H9 (cell line): ENCODE measurements at regions not wholly inside any gene's neighbourhood (a gene's known extent, or its start where the extent isn't known, plus 50 kb on each side); places are given as distances from the start of the nearest gene placed in this dataset.

ENCODE experiments used
- DNase-seq: peaks from one replicate; pipeline ENCODE4 v3.0.0-alpha.2; 2017
- H2AFZ ChIP-seq: one replicate; pipeline ENCODE4 v1.6.1; 2013; ENCODE audit warnings: mild to moderate bottlenecking, low read length, control low read depth, moderate library complexity
- H2AK5ac ChIP-seq: 2 replicates; pipeline ENCODE4 v1.6.1; 2013; ENCODE audit warnings: low read length, control low read depth, mixed read lengths; ENCODE audit not compliant: insufficient read length
- H2BK120ac ChIP-seq: one replicate; pipeline ENCODE4 v1.6.1; 2013; ENCODE audit warnings: low read depth, mild to moderate bottlenecking, low read length, control low read depth, inconsistent platforms; ENCODE audit not compliant: poor library complexity, severe bottlenecking
- H2BK12ac ChIP-seq: 2 replicates; pipeline ENCODE4 v1.6.1; 2013; ENCODE audit warnings: low read length, control low read depth, mixed read lengths, low read depth; ENCODE audit not compliant: insufficient read length
- H2BK15ac ChIP-seq: 2 replicates; pipeline ENCODE4 v1.6.1; 2013; ENCODE audit warnings: low read depth, low read length, control low read depth
- H2BK20ac ChIP-seq: one replicate; pipeline ENCODE4 v1.6.1; 2013; ENCODE audit warnings: low read depth, mild to moderate bottlenecking, low read length, control low read depth, inconsistent platforms; ENCODE audit not compliant: poor library complexity, severe bottlenecking
- H2BK5ac ChIP-seq: 2 replicates; pipeline ENCODE4 v1.6.1; 2013; ENCODE audit warnings: low read length, control low read depth, mixed read lengths; ENCODE audit not compliant: insufficient read length
- H3K14ac ChIP-seq: 2 replicates; pipeline ENCODE4 v1.6.1; 2013; ENCODE audit warnings: low read length, control low read depth; ENCODE audit not compliant: insufficient read depth
- H3K18ac ChIP-seq: 2 replicates; pipeline ENCODE4 v1.6.1; 2013; ENCODE audit warnings: low read depth, mild to moderate bottlenecking, mixed read lengths, low read length, control low read depth; ENCODE audit not compliant: insufficient read length
- H3K23ac ChIP-seq: 2 replicates; pipeline ENCODE4 v1.6.1; 2013; ENCODE audit warnings: low read length, control low read depth, mixed read lengths, low read depth; ENCODE audit not compliant: insufficient read length
- H3K23me2 ChIP-seq: 2 replicates; pipeline ENCODE4 v1.6.1; 2013; ENCODE audit warnings: low read depth, mild to moderate bottlenecking, mixed read lengths, low read length, control low read depth; ENCODE audit not compliant: insufficient read length, poor library complexity, severe bottlenecking
- H3K27ac ChIP-seq: 2 replicates; pipeline ENCODE4 v1.5.1; 2013; ENCODE audit warnings: low read length, control low read depth, mixed read lengths, low read depth; ENCODE audit not compliant: insufficient read length
- H3K27me3 ChIP-seq: 2 replicates; pipeline ENCODE4 v1.6.1; 2013; ENCODE audit warnings: low read length, control low read depth, inconsistent platforms; ENCODE audit not compliant: insufficient read depth
- H3K4ac ChIP-seq: 2 replicates; pipeline ENCODE4 v1.6.1; 2013; ENCODE audit warnings: low read depth, mild to moderate bottlenecking, control low read depth, inconsistent platforms, low read length, moderate library complexity
- H3K4me1 ChIP-seq: 2 replicates; pipeline ENCODE4 v1.6.1; 2013; ENCODE audit warnings: low read length, control low read depth, inconsistent platforms; ENCODE audit not compliant: insufficient read depth
- H3K4me2 ChIP-seq: 2 replicates; pipeline ENCODE4 v1.6.1; 2013; ENCODE audit warnings: low read length, control low read depth, mixed read lengths; ENCODE audit not compliant: insufficient read length, insufficient read depth
- H3K56ac ChIP-seq: 2 replicates; pipeline ENCODE4 v1.6.1; 2013; ENCODE audit warnings: low read depth, mild to moderate bottlenecking, mixed read lengths, low read length, control low read depth; ENCODE audit not compliant: insufficient read length
- H3K79me1 ChIP-seq: 2 replicates; pipeline ENCODE4 v1.6.1; 2013; ENCODE audit warnings: low read depth, mild to moderate bottlenecking, moderate library complexity, low read length, control low read depth, inconsistent platforms; ENCODE audit not compliant: insufficient read depth, poor library complexity, severe bottlenecking
- H3K79me2 ChIP-seq: 2 replicates; pipeline ENCODE4 v1.6.1; 2013; ENCODE audit warnings: low read length, control low read depth, inconsistent platforms; ENCODE audit not compliant: insufficient read depth
- H3K9ac ChIP-seq: 2 replicates; pipeline ENCODE4 v1.6.1; 2013; ENCODE audit warnings: low read length, control low read depth, mixed read lengths; ENCODE audit not compliant: insufficient read length; ENCODE audit errors: extremely low read depth
- H3K9me3 ChIP-seq: one replicate; pipeline ENCODE4 v1.6.1; 2013; ENCODE audit warnings: low read depth, low read length, inconsistent platforms; ENCODE audit not compliant: control insufficient read depth
- H3T11ph ChIP-seq: one replicate; pipeline ENCODE4 v1.6.1; 2013; ENCODE audit warnings: mild to moderate bottlenecking, low read length, control low read depth, inconsistent platforms
- H4K20me1 ChIP-seq: one replicate; pipeline ENCODE4 v1.6.1; 2013; ENCODE audit not compliant: control insufficient read depth, insufficient read length, insufficient read depth
- H4K5ac ChIP-seq: 2 replicates; pipeline ENCODE4 v1.6.1; 2013; ENCODE audit warnings: low read depth, mild to moderate bottlenecking, mixed read lengths, low read length, control low read depth; ENCODE audit not compliant: insufficient read length
- H4K8ac ChIP-seq: replicated peaks from 2 replicates; pipeline ENCODE4 v1.6.1; 2013; ENCODE audit warnings: low read length, control low read depth, mixed read lengths, low read depth; ENCODE audit not compliant: insufficient read length
- H4K91ac ChIP-seq: 2 replicates; pipeline ENCODE4 v1.6.1; 2013; ENCODE audit warnings: low read depth, mild to moderate bottlenecking, moderate library complexity, mixed read lengths, low read length, control low read depth; ENCODE audit not compliant: insufficient read length
- H3K27ac Mint-ChIP-seq, 3 experiments: 2 replicates in 2 of 3; 3 replicates in 1 of 3; pipeline ENCODE4 v1.8.0; 2020 to 2021; ENCODE audit warnings: mixed read lengths in 3 of 3, mild to moderate bottlenecking in 1 of 3, moderate library complexity in 1 of 3
- H3K27me3 Mint-ChIP-seq: 2 replicates; pipeline ENCODE4 v1.8.0; 2021; ENCODE audit warnings: low read depth, mild to moderate bottlenecking, moderate library complexity, mixed read lengths
- H3K36me3 Mint-ChIP-seq, 3 experiments: 2 replicates in 2 of 3; 3 replicates in 1 of 3; pipeline ENCODE4 v1.8.0; 2020 to 2021; ENCODE audit warnings: low read depth in 3 of 3, mixed read lengths in 3 of 3; ENCODE audit not compliant: insufficient read depth in 1 of 3
- H3K4me1 Mint-ChIP-seq, 2 experiments: 2 replicates each; pipeline ENCODE4 v1.8.0; 2020; ENCODE audit warnings: mixed read lengths in 2 of 2
- H3K4me3 Mint-ChIP-seq, 2 experiments: 2 replicates in 1 of 2; 3 replicates in 1 of 2; pipeline ENCODE4 v1.8.0; 2020 to 2021; ENCODE audit warnings: mild to moderate bottlenecking in 2 of 2, mixed read lengths in 2 of 2, moderate library complexity in 1 of 2
- H3K9me3 Mint-ChIP-seq, 2 experiments: 2 replicates in 1 of 2; 3 replicates in 1 of 2; pipeline ENCODE4 v1.8.0; 2020; ENCODE audit warnings: mild to moderate bottlenecking in 2 of 2, mixed read lengths in 2 of 2, moderate library complexity in 1 of 2
- WGBS: extraction: QIAGEN DNeasy Blood & Tissue Kit; methylation state at CpG from one replicate; pipeline ENCODE4 v1.1.7; 2013; ENCODE audit warnings: missing lambda C conversion rate, low lambda C conversion rate, mixed read lengths; ENCODE audit not compliant: insufficient read length; ENCODE audit errors: extremely low coverage; 5-methylcytosine and 5-hydroxymethylcytosine counted together
- TF ChIP-seq, protein P1 (sequence below): fragments of 200-600 bp; sonication (generic); conservative IDR thresholded peaks from 3 replicates; pipeline ENCODE4 v1.8.0; 2021; ENCODE audit warnings: antibody characterized with exemption, mild to moderate bottlenecking

- H3K4me2 ChIP-seq, result peak overlapping the region; percentile 94
- H3K23ac ChIP-seq, result no peak overlapping the region
- H3T11ph ChIP-seq, result no peak overlapping the region
- H4K8ac ChIP-seq, result no peak overlapping the region
- H3K4me1 Mint-ChIP-seq, result peaks cover 39 to 41% of the 10 kb centered on the region in 2 experiments
- no peak overlapping the region for H4K5ac ChIP-seq
- H3K56ac ChIP-seq, result no peak overlapping the region
- TF ChIP-seq, protein P1, sequence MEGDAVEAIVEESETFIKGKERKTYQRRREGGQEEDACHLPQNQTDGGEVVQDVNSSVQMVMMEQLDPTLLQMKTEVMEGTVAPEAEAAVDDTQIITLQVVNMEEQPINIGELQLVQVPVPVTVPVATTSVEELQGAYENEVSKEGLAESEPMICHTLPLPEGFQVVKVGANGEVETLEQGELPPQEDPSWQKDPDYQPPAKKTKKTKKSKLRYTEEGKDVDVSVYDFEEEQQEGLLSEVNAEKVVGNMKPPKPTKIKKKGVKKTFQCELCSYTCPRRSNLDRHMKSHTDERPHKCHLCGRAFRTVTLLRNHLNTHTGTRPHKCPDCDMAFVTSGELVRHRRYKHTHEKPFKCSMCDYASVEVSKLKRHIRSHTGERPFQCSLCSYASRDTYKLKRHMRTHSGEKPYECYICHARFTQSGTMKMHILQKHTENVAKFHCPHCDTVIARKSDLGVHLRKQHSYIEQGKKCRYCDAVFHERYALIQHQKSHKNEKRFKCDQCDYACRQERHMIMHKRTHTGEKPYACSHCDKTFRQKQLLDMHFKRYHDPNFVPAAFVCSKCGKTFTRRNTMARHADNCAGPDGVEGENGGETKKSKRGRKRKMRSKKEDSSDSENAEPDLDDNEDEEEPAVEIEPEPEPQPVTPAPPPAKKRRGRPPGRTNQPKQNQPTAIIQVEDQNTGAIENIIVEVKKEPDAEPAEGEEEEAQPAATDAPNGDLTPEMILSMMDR, result peak; percentile 34; the same call in 2 of the 3 replicates
- peak; percentile 91 for DNase-seq
- no peak overlapping the region for H2BK5ac ChIP-seq
- H3K14ac ChIP-seq, result peak overlapping the region; percentile 62; the same call in 1 of the 2 replicates
- no peak overlapping the region for H2BK20ac ChIP-seq
- H3K9me3 ChIP-seq, result no peaks in the 10 kb centered on the region
- no peaks in the 10 kb centered on the region for H3K79me1 ChIP-seq
- H3K18ac ChIP-seq, result peak overlapping the region; percentile 76
- H3K27ac ChIP-seq, result peak overlapping the region; percentile 21
- H3K79me2 ChIP-seq, result no peaks in the 10 kb centered on the region
- H2AFZ ChIP-seq, result no peak overlapping the region
- H2BK120ac ChIP-seq, result no peak overlapping the region
- peak overlapping the region; percentile 91 to 99 for H3K4me3 Mint-ChIP-seq
- H3K9ac ChIP-seq, result peak overlapping the region; percentile 68
- H4K20me1 ChIP-seq, result peaks cover 2% of the 10 kb centered on the region
- H3K36me3 Mint-ChIP-seq, result no peaks in the 10 kb centered on the region; a peak in 1 of 7 replicates
- H2BK12ac ChIP-seq, result no peak overlapping the region
- peak overlapping the region; percentile 95 to 97 (median 95); a peak in 6 of 7 replicates for H3K27ac Mint-ChIP-seq
- WGBS, result no CpG with 5 or more reads among the region's 80 CpGs
- H2AK5ac ChIP-seq, result no peak overlapping the region
- no peak overlapping the region for H3K4ac ChIP-seq
- no peaks in the 10 kb centered on the region for H3K9me3 Mint-ChIP-seq
- no peak overlapping the region for H4K91ac ChIP-seq
- H3K27me3 Mint-ChIP-seq, result peaks cover 12% of the 10 kb centered on the region
- peaks cover 19% of the 10 kb centered on the region for H3K23me2 ChIP-seq
- H3K27me3 ChIP-seq, result no peaks in the 10 kb centered on the region; the same call in 1 of the 2 replicates
- peaks cover 7% of the 10 kb centered on the region; the same call in 1 of the 2 replicates for H3K4me1 ChIP-seq
- H2BK15ac ChIP-seq, result no peak overlapping the region
Observed at GRCh38 chr3:159763602-159764489, 224.8 kb upstream of the IL12A start.
